Tibial nerve (tissue), 4 donors: ENCODE measurements at regions not wholly inside any gene's neighbourhood (a gene's known extent, or its start where the extent isn't known, plus 50 kb on each side); places are given as distances from the start of the nearest gene placed in this dataset.

Experiments
- EP300 ChIP-seq, 2 donors: sonication (generic); formaldehyde crosslinking; IDR thresholded peaks; one replicate each; pipeline ENCODE4 v1.6.1; 2017; ENCODE audit warnings: antibody characterized with exemption in 2 of 2, mild to moderate bottlenecking in 1 of 2
- POLR2A ChIP-seq, 2 donors: fragments of 450-650 bp; IDR thresholded peaks; one replicate each; pipeline ENCODE4 v1.6.1; 2017; ENCODE audit warnings: antibody characterized with exemption in 2 of 2, mild to moderate bottlenecking in 2 of 2, moderate library complexity in 2 of 2
- TF ChIP-seq, protein P1 (sequence below), 5 experiments: fragments of 200-600 bp in 3 of 5; fragments of 450-650 bp in 2 of 5; sonication (generic) in 3 of 5; IDR thresholded peaks; one replicate each; pipeline ENCODE4 v1.5.1; 2016 to 2019; ENCODE audit warnings: antibody characterized with exemption in 5 of 5, mild to moderate bottlenecking in 3 of 5, moderate library complexity in 2 of 5

DNA sequence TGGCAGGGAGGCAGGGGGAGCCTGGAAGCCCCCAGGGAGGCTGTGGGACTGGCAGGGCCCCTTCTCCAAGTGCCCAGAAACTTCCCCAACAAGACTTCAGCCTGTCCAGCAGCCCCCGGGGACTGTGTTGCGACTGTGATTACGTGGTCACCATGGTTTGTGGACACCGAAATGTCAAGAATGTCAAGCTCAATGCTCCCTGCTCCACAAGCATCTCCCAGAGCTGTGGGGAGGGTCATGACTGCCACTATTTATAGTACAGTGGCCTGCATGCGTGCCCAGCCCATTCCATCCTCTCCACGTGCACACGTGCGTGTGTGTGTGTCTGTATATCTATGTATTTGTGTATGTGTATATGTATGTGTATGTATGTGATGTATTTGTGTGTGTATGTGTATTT is 93.8 kb upstream of the MBOAT2 start:
- TF ChIP-seq POLR2A (IDR thresholded peaks at IDR 0.05): no peak
- TF ChIP-seq, protein P1, sequence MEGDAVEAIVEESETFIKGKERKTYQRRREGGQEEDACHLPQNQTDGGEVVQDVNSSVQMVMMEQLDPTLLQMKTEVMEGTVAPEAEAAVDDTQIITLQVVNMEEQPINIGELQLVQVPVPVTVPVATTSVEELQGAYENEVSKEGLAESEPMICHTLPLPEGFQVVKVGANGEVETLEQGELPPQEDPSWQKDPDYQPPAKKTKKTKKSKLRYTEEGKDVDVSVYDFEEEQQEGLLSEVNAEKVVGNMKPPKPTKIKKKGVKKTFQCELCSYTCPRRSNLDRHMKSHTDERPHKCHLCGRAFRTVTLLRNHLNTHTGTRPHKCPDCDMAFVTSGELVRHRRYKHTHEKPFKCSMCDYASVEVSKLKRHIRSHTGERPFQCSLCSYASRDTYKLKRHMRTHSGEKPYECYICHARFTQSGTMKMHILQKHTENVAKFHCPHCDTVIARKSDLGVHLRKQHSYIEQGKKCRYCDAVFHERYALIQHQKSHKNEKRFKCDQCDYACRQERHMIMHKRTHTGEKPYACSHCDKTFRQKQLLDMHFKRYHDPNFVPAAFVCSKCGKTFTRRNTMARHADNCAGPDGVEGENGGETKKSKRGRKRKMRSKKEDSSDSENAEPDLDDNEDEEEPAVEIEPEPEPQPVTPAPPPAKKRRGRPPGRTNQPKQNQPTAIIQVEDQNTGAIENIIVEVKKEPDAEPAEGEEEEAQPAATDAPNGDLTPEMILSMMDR (IDR thresholded peaks at IDR 0.05): no peak
- TF ChIP-seq EP300 (IDR thresholded peaks at IDR 0.05): no peak
